NCI-H1417 (cell line): ENCODE measurements at regions not wholly inside any gene's neighbourhood (a gene's known extent, or its start where the extent isn't known, plus 50 kb on each side); places are given as distances from the start of the nearest gene placed in this dataset.
"Not testable (repeated sequence)": the region's sequence is repeated elsewhere in the genome, so short reads cannot be mapped to it uniquely, and the experiment has no call there.

Experiments
- DNase-seq, 3 experiments: peaks; one replicate each; lab custom pipeline; 2025; lab: John Stamatoyannopoulos, UW

- DNase-seq: peak in 2 of 3 experiments; percentile 19 to 56
These were observed 380.5 kb downstream of the DSEL start for GRCh38 chr18:67135981-67136380.

DNA sequence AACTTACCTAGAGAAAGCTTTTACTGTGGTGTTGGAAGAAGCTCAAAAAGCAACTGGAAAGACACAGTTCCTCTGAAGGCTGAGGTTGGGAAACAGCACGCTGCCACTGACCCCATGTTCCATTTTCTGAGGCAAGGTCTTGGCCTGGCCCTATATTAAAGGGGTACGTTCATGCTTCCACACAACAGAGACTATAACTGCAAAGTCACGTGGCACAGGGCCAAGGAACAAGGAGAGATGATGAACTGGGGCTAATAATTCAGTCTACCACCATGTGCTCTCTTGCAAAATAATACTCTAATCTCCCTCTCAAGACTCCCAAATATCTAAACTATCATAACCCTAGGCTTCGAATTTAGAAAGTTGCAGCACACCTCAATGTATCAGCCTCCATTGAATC is 381.6 kb downstream of the DSEL start:
- no peak for DNase-seq

DNA sequence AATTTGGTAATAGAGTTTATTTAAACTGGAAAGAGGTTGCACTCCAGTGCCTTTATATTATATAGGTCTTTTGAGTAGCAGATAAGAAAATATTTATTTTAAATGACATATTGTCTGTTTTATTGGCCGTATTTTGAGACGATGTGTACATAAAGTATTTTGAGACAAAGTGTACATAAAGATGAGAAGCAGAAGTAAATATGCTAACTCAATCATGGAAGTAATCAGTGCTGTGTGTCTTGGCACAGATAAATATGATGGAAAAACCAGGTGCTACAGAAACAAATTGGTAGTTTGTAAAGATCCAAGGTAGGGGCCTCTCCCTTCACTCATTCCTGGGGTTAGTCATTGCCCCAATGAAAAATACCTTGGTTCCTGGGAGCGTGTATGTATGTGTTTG is 382.9 kb downstream of the DSEL start:
- peak in 2 of 3 experiments; percentile 80 to 97 for DNase-seq

DNA sequence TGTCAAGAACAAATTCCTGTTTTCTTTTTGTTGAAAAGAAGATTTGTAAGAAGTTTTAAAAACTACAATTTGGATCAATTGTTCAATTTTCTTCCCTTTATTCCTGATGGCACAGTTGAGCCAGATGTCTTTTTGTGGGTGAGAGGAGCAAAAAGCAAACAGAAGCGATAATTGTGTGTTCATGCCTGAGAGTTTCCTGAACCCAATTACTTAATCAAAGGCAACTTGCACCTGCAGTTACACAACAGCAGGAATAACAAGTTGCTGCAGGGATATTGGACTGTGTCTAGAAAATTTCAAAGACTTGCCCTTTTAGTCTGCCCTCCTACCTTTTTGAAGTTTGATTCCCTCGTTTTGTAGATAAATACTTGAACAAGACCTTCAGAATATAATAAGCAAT is 383.6 kb downstream of the DSEL start:
- peak in 2 of 3 experiments; percentile 90 to 99 for DNase-seq

- peak in 2 of 3 experiments; percentile 67 to 96 for DNase-seq
These were observed 385.0 kb downstream of the DSEL start for GRCh38 chr18:67131498-67131897.

GRCh38 chr18:67126751-67127150 is 389.8 kb downstream of the DSEL start:
- not testable (repeated sequence) for DNase-seq

- no peak for DNase-seq
These were observed 392.6 kb downstream of the DSEL start for GRCh38 chr18:67123901-67124300.

- no peak for DNase-seq
These were observed 398.7 kb downstream of the DSEL start for GRCh38 chr18:67117804-67118203.

DNA sequence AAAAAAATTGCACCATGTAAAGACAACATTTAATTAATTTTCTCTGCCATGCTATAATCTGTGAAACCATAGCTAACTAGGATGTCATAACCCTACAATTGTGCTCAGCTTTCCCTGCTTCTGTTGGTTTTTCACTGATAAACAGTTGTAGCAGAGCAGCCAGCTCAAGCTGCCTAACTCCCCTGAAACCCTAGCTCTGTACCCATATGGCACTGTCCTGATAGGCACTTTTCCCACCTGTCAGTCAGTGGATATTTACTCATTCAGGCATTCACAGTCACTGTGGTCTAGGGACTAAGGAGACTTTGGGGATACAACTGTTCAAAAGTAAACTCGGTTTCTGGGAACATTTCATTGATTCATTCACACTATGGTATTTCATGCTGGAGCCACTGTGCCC is 407.0 kb downstream of the DSEL start:
- no peak for DNase-seq

- peak in 1 of 3 experiments; percentile 30 for DNase-seq
These were observed 407.6 kb downstream of the DSEL start for GRCh38 chr18:67108894-67109293.

DNA sequence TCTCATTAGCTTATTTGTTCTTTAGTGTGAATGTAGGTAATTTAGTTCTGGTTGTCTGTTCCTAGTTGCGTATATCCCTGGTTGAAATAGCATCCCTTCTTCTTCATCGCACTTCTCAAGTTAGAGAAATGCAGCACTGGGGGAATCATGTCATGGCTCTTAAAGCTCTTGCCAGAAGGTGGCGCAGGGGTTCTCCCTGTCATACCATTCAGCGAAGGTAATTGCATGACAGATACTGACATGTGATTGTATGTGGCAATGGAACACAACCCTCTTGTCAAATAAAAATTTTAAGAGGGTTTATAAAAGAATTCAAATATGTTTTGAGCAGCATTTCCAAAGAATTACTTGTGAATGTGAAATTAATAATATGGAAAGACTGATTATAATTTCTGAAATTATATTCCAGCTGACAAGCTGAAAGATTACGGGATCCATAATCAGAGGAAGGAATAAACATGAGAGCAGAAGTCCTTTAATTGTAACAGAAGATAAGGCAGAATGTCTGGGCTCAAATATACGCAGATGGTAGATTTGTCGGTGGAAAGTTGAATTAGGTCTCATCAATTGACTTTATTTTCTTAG is 411.7 kb downstream of the DSEL start:
- peak; percentile 60 to 93 (median 74) for DNase-seq

- DNase-seq: no peak
These were observed 422.4 kb downstream of the DSEL start for GRCh38 chr18:67094123-67094522.

DNA sequence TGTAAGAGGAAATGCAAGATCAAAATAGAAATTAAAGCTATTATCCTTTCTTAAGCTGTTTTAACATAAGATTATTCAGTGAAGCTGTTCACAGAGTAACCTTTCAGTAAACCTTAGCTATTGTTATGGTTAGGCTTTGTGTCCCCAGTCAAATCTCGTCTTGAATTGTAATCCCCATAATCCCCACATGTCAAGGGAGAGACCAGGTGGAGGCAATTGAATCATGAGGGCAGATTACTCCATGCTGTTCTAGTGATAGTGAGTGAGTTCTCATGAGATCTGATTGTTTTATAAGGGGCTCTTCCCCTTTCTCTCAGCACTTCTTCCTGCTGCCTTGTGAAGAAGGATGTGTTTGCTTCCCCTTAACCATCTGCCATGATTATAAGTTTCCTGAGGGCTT is 424.4 kb downstream of the DSEL start:
- no peak for DNase-seq

DNA sequence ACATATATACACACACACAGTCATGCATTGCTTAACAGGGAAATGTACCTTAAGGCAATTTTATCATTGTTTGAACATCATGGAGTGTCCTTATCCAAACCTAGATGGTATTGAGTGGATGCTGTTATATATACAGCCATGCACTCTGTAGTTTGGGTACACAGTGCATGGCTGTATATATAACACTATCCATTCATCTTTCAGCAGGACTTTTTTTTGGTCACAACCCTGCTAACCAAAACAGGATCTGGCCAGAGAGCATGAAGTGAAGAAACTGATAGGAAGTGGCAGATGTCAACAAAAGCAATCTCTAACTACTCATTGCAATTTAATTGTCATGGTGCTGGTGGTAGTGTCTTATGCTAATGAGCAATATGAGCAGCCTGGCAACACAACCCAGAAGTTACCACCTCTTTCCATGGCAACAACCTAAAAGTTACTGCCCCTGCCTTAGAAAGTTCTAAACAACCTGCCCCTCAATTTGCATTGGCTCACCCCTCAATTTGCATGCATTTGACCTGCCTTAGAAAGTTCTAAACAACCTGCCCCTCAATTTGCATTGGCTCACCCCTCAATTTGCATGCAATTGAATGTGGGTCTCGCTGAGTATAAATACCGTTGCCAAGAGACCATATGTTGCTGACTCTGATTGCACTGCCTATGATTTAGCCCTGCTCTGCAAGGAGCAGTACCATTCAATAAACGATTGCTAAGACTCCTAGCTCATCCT is 434.9 kb downstream of the DSEL start:
- no peak for DNase-seq

DNA sequence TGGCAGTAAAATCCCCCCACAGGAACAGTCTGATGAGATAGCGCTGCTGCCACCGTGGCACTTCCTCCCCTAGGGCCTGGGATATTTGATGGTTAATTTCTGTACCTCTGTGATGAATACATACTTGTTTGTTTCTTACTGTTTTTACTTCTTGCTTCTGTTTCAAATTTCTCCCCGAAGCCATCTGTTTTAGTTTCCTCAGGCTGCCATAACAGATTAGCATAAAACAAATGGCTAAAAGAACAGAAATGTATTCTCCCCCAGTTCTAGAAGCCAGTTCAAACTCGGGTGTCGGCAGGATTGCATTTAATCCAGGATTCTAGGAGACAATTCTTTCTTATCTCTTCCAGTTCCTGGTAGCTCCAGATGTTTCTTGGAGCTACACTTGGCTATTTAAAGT is 435.9 kb downstream of the DSEL start:
- DNase-seq: no peak

GRCh38 chr18:67074309-67074708 is 442.2 kb downstream of the DSEL start:
- peak in 1 of 3 experiments; percentile 86 for DNase-seq

DNA sequence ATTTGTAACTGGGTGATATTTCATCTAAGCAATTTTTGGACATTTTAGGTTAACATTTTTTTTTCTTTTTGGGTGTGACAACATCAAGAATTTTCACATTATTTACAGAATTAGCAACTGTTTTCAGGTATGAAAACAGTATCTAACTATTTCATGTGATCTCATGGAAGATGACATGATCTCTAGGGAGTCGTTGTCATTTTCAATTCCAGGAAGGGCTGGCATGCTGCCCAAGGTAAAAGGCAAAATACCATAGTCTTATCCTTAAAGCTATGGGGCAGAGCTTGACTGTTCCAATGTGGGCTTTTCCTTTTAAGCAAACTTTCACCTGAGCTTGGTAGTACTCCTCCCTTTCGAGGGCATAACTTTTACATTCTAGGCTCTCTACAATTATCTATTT is 443.7 kb downstream of the DSEL start:
- DNase-seq: peak in 1 of 3 experiments; percentile 73

DNA sequence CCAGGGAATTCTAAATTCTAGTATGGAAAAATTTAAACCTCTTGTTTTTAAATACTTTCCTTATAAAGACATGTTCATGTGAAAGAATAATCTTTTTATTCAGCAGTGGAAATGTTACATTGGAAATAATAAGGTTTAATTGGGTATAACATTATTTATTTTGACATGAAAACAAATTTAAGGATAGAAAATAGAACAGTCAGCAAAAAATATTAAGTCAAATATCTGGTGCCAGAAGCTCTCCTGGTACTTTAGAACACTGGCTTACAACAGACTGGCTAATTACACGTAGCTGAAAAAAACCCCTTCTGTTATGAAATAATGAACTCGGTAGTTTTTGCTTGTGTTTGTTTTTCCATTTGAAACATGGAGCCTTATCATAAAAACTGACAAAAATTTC is 447.9 kb downstream of the DSEL start:
- peak in 1 of 3 experiments; percentile 29 for DNase-seq

GRCh38 chr18:67047334-67047733 is 443.4 kb upstream of the CDH19 start:
- DNase-seq: no peak

DNA sequence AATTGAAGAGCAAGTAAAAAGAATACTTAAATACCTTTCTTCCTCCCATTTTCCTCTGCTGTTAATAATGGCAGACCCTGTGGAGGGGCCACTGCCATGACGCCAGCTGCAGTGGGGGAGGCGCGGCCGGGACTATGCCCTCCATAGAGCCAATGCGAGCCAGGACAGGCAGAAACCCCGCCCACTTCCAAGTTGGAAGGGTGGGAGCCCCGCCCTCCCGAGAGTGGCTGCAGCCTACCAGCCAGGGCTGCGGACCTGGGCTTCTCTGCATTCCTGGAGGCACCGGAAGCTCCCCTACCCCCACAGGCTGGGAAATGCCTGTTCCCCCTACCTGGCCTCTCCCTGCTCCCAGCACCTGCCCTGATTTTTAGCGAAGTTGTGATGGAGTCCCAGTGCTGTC is 439.4 kb upstream of the CDH19 start:
- DNase-seq: no peak

- no peak for DNase-seq
These were observed 437.4 kb upstream of the CDH19 start for GRCh38 chr18:67041334-67041733.

DNA sequence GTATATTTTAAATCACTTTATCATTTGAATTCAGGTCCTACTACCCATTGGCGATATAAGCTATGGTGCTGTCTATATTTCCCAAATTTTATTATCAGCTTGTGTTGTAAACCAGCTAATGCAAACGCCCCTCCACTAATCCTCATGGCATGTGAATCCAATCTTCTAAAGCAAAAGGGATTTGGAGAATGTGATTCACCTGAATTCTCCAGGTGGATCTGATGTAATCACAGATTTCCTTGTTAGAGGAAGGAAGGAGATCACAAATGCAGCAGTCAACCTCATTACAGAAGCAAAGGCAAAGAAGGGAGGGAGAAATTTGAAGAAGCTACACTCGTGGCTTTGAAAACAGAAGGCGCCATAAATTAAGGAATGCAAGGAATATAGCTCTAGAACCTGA is 431.1 kb upstream of the CDH19 start:
- peak in 2 of 3 experiments; percentile 13 to 74 for DNase-seq

- DNase-seq: no peak
These were observed 419.2 kb upstream of the CDH19 start for GRCh38 chr18:67023059-67023458.

DNA sequence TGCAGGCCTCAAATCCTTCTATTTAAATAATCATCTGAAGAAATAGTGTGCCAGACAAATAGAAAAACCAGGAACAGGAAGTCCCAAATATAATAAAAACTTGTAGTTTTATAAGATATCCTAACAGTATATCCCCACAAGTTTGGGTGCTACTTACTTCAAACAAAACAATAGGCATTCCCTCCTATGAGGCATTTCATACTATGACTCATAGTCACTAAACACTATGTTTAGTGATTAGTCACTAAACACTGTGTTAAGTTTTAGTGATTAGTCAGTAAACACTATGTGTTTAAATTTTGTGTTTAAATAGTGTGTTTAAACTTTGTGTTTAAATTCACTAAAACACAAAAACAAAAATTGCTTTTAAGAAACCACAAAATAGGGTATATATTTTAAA is 407.0 kb upstream of the CDH19 start:
- DNase-seq: no peak
